B cell (primary cell): ENCODE measurements at regions not wholly inside any gene's neighbourhood (a gene's known extent, or its start where the extent isn't known, plus 50 kb on each side); places are given as distances from the start of the nearest gene placed in this dataset.

Source experiments
- ATAC-seq: fragments of 200-7000 bp; cut with Tn5 transposase; one replicate; pipeline ENCODE4 v1.10.0; 2021; ENCODE audit warnings: low read depth, mild to moderate bottlenecking, moderate number of reproducible peaks, moderate library complexity
- CTCF ChIA-PET: fragments of 350-600 bp; sonication (Branson Sonifier 250); formaldehyde crosslinking; loops from one replicate; lab custom pipeline; 2021; ENCODE audit warnings: antibody characterized with exemption, inconsistent platforms; lab: Charles Lee
- POLR2A ChIA-PET: fragments of 350-600 bp; sonication (Branson Sonifier 250); formaldehyde crosslinking; loops from one replicate; lab custom pipeline; 2021; ENCODE audit warnings: antibody characterized with exemption; lab: Charles Lee
- DNase-seq: peaks from one replicate; pipeline ENCODE4 v3.0.0; 2013
- H2AFZ ChIP-seq: 2 replicates; pipeline ENCODE4 v1.6.1; 2012; ENCODE audit warnings: mild to moderate bottlenecking, low read depth, low read length; ENCODE audit not compliant: insufficient read depth, poor library complexity, severe bottlenecking
- H3K27ac ChIP-seq, 2 donors: 1 replicate in 1 of 2; 2 replicates in 1 of 2; pipeline ENCODE4 v1.5.1; 2012 to 2013; ENCODE audit warnings: low read length in 2 of 2, mild to moderate bottlenecking in 2 of 2, moderate library complexity in 1 of 2
- H3K27me3 ChIP-seq, 4 experiments: fragments of 200-600 bp in 1 of 4; sonication (generic) in 1 of 4; replicated peaks in 1 of 4; 1 replicate in 2 of 4; 2 replicates in 2 of 4; pipeline versions ENCODE4 v1.6.1 to v1.7.0; 2013 to 2016; ENCODE audit warnings: low read length in 3 of 4, mild to moderate bottlenecking in 2 of 4, mixed read lengths in 1 of 4, moderate library complexity in 1 of 4; ENCODE audit not compliant: insufficient read depth in 4 of 4, control insufficient read depth in 3 of 4; ENCODE audit errors: control extremely low read depth in 1 of 4
- H3K36me3 ChIP-seq, 2 experiments: replicated peaks in 1 of 2; 1 replicate in 1 of 2; 2 replicates in 1 of 2; pipeline versions ENCODE4 v1.6.1 to v1.7.1; 2013; ENCODE audit warnings: low read length in 1 of 2; ENCODE audit not compliant: insufficient read depth in 2 of 2, control insufficient read depth in 1 of 2; ENCODE audit errors: control extremely low read depth in 1 of 2, extremely low read depth in 1 of 2
- H3K4me1 ChIP-seq, 2 donors: fragments of 200-600 bp in 1 of 2; sonication (generic) in 1 of 2; 1 replicate in 1 of 2; 2 replicates in 1 of 2; pipeline versions ENCODE4 v1.5.1 to v1.6.1; 2013 to 2017; ENCODE audit warnings: low read length in 2 of 2; ENCODE audit not compliant: control insufficient read depth in 2 of 2, insufficient read depth in 2 of 2
- H3K4me2 ChIP-seq: replicated peaks from 2 replicates; pipeline ENCODE3; 2012; ENCODE audit warnings: mild to moderate bottlenecking, low read depth, low read length; ENCODE audit not compliant: poor library complexity, severe bottlenecking
- H3K4me3 ChIP-seq, 5 experiments: fragments of 200-600 bp in 1 of 5; sonication (generic) in 1 of 5; 1 replicate in 3 of 5; 2 replicates in 2 of 5; pipeline versions ENCODE4 v1.5.1 to v1.7.0; 2011 to 2016; ENCODE audit warnings: low read length in 4 of 5, mild to moderate bottlenecking in 4 of 5, low read depth in 2 of 5, control low read depth in 1 of 5, moderate library complexity in 1 of 5; ENCODE audit not compliant: insufficient read depth in 1 of 5; ENCODE audit errors: control extremely low read depth in 1 of 5, extremely low read depth in 1 of 5
- H3K79me2 ChIP-seq: fragments of 200-600 bp; sonication (generic); one replicate; pipeline ENCODE4 v1.6.0; 2016; ENCODE audit warnings: low read length; ENCODE audit not compliant: control insufficient read depth, insufficient read depth
- H3K9ac ChIP-seq: fragments of 200-600 bp; sonication (generic); 2 replicates; pipeline ENCODE4 v1.6.1; 2017; ENCODE audit warnings: mild to moderate bottlenecking, low read length, moderate library complexity
- H3K9me3 ChIP-seq, 3 donors: one replicate each; pipeline versions ENCODE4 v1.6.1 to v1.7.1; 2013; ENCODE audit warnings: low read length in 2 of 3; ENCODE audit not compliant: control insufficient read depth in 2 of 3, insufficient read depth in 1 of 3; ENCODE audit errors: control extremely low read depth in 1 of 3
- H4K20me1 ChIP-seq: 2 replicates; pipeline ENCODE4 v1.6.0; 2012; ENCODE audit warnings: mild to moderate bottlenecking, low read length; ENCODE audit not compliant: insufficient read depth, control insufficient read depth, poor library complexity, severe bottlenecking
- H3K27ac Mint-ChIP-seq: one replicate; pipeline ENCODE4 v1.8.0; 2021; ENCODE audit warnings: mixed read lengths
- H3K27me3 Mint-ChIP-seq: one replicate; pipeline ENCODE4 v1.8.0; 2021; ENCODE audit warnings: mixed read lengths
- H3K4me1 Mint-ChIP-seq: one replicate; pipeline ENCODE4 v1.8.0; 2021; ENCODE audit warnings: mixed read lengths
- H3K4me3 Mint-ChIP-seq: one replicate; pipeline ENCODE4 v1.8.0; 2021; ENCODE audit warnings: mixed read lengths
- H3K9me3 Mint-ChIP-seq: one replicate; pipeline ENCODE4 v1.8.0; 2022; ENCODE audit warnings: mixed read lengths; ENCODE audit not compliant: insufficient read depth
- CTCF ChIP-seq: fragments of 200-600 bp; IDR thresholded peaks from one replicate; pipeline ENCODE4 v1.8.0; 2022; ENCODE audit warnings: antibody characterized with exemption, mild to moderate bottlenecking
- EZH2 ChIP-seq: IDR thresholded peaks from 2 replicates; pipeline ENCODE4 v1.6.1; 2012; ENCODE audit warnings: borderline replicate concordance, low read depth, mild to moderate bottlenecking, moderate library complexity, low read length; ENCODE audit not compliant: insufficient read depth, poor library complexity, severe bottlenecking
- WGBS: methylation state at CpG from one replicate; pipeline ENCODE4 v1.1.5; 2013; ENCODE audit warnings: missing lambda C conversion rate; ENCODE audit not compliant: insufficient coverage; 5-methylcytosine and 5-hydroxymethylcytosine counted together
- intact Hi-C: fragments of 100-400 bp; cut with micrococcal nuclease; formaldehyde crosslinking; loops from one replicate; pipeline ENCODE4 v1.10.0; 2022

- Histone ChIP-seq H3K9me3 (no peaks in the 10 kb centered on the region), H3K27me3 (peaks cover 0 to 12% (median 2%) of the 10 kb centered on the region in 4 experiments), H2AFZ (no peak overlapping the region), H3K27ac (no peak overlapping the region), H3K79me2 (no peaks in the 10 kb centered on the region), H3K9ac (no peak overlapping the region), H3K4me3 (no peak overlapping the region), H3K4me2 (no peak overlapping the region), H3K36me3 (no peaks in the 10 kb centered on the region), H3K4me1 (peaks cover 0 to 2% of the 10 kb centered on the region in 2 donors), H4K20me1 (no peaks in the 10 kb centered on the region)
- Mint-ChIP-seq H3K27ac (no peak overlapping the region), H3K4me1 (no peaks in the 10 kb centered on the region), H3K4me3 (no peak overlapping the region), H3K9me3 (no peaks in the 10 kb centered on the region), H3K27me3 (peaks cover 27% of the 10 kb centered on the region)
- WGBS, result no CpG with 5 or more reads among the region's 5 CpGs
- TF ChIP-seq EZH2 (no peak), CTCF (no peak)
- DNase-seq, result no peak
- no peak for ATAC-seq
- intact Hi-C loops, result no loop called here
- POLR2A ChIA-PET, result no interaction called here
- CTCF ChIA-PET, result interaction anchor here (10.8 to 12.1 kb wide), 2 partner anchors 153 to 269 kb away, joined by 216 to 397 read pairs; no protein-coding TSS in a partner anchor
Measured at GRCh38 chr15:79179597-79179996, 89.0 kb upstream of the RASGRF1 start.

- Histone ChIP-seq H3K36me3 (no peaks in the 10 kb centered on the region), H3K9ac (no peak overlapping the region), H2AFZ (no peak overlapping the region), H3K4me1 (no peaks in the 10 kb centered on the region), H3K4me2 (no peak overlapping the region), H4K20me1 (no peaks in the 10 kb centered on the region), H3K9me3 (no peaks in the 10 kb centered on the region), H3K27me3 (peaks cover 0 to 12% (median 2%) of the 10 kb centered on the region in 4 experiments), H3K27ac (no peak overlapping the region), H3K4me3 (no peak overlapping the region), H3K79me2 (no peaks in the 10 kb centered on the region)
- DNase-seq (no peak), ATAC-seq (no peak)
- H3K4me1 Mint-ChIP-seq, result no peaks in the 10 kb centered on the region
- peaks cover 30% of the 10 kb centered on the region for H3K27me3 Mint-ChIP-seq
- no peak for TF ChIP-seq CTCF
- TF ChIP-seq EZH2, result no peak
- WGBS, result 90% methylated on average over 11 of the region's 14 CpGs
- no peak overlapping the region for H3K27ac Mint-ChIP-seq
- POLR2A ChIA-PET, result no interaction called here
- no peak overlapping the region for H3K4me3 Mint-ChIP-seq
- H3K9me3 Mint-ChIP-seq, result no peaks in the 10 kb centered on the region
- intact Hi-C loops, result no loop called here
- CTCF ChIA-PET, result interaction anchor here (12.1 kb wide), 1 partner anchor 269 kb away, joined by 216 read pairs; no protein-coding TSS in a partner anchor
Measured at GRCh38 chr15:79179108-79179561, 88.6 kb upstream of the RASGRF1 start.
